ENCODE measurements at regions not wholly inside any gene's neighbourhood (a gene's known extent, or its start where the extent isn't known, plus 50 kb on each side); places are given as distances from the start of the nearest gene placed in this dataset.
A peak's percentile ranks its signal among the peaks of the same experiment; 100 is the strongest.

DNA sequence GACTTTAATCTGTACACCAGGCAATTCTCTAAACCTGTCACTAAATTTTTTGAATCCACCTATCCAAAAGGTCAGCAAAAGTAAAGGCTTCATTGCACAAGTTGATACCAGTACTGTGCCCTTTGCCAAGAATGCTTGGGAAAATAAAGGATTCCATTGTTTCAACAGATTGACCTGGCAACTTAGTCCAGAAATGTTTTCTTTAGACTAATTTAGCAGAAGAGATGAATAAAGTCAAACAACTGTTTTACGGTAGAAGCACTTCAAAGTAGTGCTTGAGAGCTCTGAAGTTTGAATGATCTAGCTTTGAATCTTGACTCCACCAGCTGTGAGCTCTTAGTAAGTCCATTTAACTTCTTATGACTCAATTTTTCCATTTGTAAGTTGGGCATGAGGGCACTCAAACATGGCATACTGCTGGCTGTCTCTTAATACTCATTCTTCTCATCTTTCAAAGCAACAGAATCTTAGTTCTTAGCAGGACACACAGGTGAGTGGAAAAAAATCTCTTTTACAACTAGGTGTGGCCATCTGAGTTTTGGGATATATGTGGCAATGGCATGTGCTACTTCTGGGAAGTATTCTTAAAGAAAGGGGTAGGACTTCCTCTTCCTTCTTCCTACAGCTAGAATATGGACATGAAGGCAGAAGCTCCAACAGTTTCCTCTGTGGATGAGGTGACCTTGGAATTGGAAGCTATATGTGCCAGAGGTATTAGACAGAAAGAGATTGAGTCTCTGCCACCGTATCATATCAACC is 55.9 kb upstream of the LOC128125822 start:
- TF ChIP-seq, protein P1, sequence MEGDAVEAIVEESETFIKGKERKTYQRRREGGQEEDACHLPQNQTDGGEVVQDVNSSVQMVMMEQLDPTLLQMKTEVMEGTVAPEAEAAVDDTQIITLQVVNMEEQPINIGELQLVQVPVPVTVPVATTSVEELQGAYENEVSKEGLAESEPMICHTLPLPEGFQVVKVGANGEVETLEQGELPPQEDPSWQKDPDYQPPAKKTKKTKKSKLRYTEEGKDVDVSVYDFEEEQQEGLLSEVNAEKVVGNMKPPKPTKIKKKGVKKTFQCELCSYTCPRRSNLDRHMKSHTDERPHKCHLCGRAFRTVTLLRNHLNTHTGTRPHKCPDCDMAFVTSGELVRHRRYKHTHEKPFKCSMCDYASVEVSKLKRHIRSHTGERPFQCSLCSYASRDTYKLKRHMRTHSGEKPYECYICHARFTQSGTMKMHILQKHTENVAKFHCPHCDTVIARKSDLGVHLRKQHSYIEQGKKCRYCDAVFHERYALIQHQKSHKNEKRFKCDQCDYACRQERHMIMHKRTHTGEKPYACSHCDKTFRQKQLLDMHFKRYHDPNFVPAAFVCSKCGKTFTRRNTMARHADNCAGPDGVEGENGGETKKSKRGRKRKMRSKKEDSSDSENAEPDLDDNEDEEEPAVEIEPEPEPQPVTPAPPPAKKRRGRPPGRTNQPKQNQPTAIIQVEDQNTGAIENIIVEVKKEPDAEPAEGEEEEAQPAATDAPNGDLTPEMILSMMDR (IDR thresholded peaks at IDR 0.05), result no peak
- TF ChIP-seq ZFP36 (IDR thresholded peaks at IDR 0.05; ENCODE audit: borderline replicate concordance, partially characterized antibody), result no peak
- no peak for TF ChIP-seq ZC3H11A (IDR thresholded peaks at IDR 0.05)
- no peak for TF ChIP-seq ESRRA (IDR thresholded peaks at IDR 0.05; ENCODE audit: borderline replicate concordance, low read length)
- peak; percentile 63 to 71; a peak in 4 of 5 replicates for TF ChIP-seq JUN (IDR thresholded peaks at IDR 0.05)
- TF ChIP-seq, protein P2, sequence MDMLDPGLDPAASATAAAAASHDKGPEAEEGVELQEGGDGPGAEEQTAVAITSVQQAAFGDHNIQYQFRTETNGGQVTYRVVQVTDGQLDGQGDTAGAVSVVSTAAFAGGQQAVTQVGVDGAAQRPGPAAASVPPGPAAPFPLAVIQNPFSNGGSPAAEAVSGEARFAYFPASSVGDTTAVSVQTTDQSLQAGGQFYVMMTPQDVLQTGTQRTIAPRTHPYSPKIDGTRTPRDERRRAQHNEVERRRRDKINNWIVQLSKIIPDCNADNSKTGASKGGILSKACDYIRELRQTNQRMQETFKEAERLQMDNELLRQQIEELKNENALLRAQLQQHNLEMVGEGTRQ (IDR thresholded peaks at IDR 0.05), result no peak
- peak; percentile 78 to 91; a peak in 4 of 5 replicates for TF ChIP-seq EP300 (IDR thresholded peaks at IDR 0.05)
- TF ChIP-seq CHD2 (IDR thresholded peaks at IDR 0.05; ENCODE audit: low read length, partially characterized antibody), result no peak
- no peak for TF ChIP-seq POLR2A (IDR thresholded peaks at IDR 0.05; ENCODE audit: low read length)
- TF ChIP-seq RFX5 (IDR thresholded peaks at IDR 0.05), result no peak

Data from A549 (cell line).